GM12801 (cell line): ENCODE measurements at regions not wholly inside any gene's neighbourhood (a gene's known extent, or its start where the extent isn't known, plus 50 kb on each side); places are given as distances from the start of the nearest gene placed in this dataset.

Experiments used
- TF ChIP-seq, protein P1 (sequence below): IDR thresholded peaks from one replicate; pipeline ENCODE4 v1.5.1; 2011; ENCODE audit warnings: control low read depth; ENCODE audit not compliant: insufficient read length; ENCODE audit errors: extremely low read depth

- TF ChIP-seq, protein P1, sequence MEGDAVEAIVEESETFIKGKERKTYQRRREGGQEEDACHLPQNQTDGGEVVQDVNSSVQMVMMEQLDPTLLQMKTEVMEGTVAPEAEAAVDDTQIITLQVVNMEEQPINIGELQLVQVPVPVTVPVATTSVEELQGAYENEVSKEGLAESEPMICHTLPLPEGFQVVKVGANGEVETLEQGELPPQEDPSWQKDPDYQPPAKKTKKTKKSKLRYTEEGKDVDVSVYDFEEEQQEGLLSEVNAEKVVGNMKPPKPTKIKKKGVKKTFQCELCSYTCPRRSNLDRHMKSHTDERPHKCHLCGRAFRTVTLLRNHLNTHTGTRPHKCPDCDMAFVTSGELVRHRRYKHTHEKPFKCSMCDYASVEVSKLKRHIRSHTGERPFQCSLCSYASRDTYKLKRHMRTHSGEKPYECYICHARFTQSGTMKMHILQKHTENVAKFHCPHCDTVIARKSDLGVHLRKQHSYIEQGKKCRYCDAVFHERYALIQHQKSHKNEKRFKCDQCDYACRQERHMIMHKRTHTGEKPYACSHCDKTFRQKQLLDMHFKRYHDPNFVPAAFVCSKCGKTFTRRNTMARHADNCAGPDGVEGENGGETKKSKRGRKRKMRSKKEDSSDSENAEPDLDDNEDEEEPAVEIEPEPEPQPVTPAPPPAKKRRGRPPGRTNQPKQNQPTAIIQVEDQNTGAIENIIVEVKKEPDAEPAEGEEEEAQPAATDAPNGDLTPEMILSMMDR: no peak
Measured at GRCh38 chr4:82232891-82233290, 140.9 kb downstream of the HNRNPD start.

DNA sequence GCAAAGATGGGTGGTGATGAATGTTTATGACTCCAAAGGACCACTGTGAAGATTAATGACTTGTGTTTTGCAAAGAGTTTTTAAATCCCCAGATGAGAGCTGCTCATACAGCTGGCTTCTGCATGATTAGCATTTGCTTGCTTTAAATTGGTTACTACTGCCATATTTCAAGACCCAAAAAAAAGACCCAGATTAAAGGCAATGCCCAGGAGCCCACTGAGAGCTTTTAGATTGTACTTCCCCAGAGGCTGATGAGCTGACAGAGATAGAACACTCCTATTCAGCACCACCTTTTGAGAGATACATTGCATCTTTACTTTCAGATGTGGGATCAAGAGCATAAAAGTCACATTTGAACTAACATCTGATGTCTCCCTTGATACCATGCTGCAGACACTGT is 142.0 kb downstream of the HNRNPD start:
- TF ChIP-seq, protein P1: no peak

DNA sequence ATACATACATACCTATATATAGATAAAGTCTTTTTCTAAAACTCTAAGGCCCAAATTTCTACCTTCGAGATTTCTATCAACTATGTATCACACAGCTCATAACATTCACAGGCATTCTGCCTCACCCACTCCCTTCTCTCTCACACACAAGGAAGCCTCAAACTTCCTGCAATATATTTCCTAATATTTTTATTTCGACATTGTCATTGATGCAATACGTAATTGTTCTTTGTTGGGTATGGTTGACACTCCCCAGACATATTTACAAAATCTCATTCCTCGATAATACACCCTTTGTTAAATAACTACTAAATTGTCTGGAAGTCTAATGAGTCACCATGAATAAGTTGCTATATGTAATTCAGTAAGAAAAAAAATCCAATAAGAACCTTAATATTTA is 143.5 kb downstream of the HNRNPD start:
- TF ChIP-seq, protein P1: no peak

DNA sequence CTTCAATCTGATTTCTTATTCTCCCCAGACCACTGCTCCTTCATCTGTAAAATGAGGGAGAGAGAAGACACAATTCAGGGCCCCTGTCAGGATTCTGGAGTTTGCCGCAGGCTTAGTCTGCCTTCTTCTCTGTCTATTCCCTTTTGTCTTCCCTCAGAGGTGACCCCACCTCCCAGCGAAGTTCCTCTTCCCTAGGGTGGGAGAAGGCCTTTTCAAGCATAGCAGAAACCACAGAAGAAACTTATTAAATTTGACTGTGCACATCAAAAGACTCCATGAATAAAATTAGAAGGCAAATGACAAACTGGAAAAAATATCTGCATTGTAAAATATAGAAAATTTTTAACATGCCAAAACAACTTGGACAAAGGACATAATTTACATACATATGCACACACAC is 148.8 kb downstream of the HNRNPD start:
- TF ChIP-seq, protein P1: no peak

DNA sequence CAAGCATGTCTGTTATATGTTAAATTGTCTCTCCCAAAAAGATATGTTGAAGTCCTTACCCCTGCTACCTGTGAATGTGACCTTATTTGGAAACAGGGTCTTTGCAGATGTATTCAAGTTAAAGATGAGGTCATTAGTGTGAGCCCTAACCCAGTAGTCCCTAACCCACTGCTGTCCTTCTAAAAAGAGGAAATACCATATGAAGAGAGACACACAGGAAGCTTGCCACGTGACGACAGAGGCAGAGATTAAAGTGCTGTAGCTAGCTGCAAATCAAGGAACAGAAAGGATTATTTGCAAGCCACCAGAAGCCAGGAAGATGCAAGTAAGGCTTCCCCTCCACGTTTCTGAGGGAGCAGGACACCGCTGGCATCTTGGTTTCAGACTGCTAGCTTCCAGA is 150.1 kb downstream of the HNRNPD start:
- TF ChIP-seq, protein P1: no peak

GRCh38 chr4:82219346-82219745 is 154.4 kb downstream of the HNRNPD start:
- TF ChIP-seq, protein P1: no peak

DNA sequence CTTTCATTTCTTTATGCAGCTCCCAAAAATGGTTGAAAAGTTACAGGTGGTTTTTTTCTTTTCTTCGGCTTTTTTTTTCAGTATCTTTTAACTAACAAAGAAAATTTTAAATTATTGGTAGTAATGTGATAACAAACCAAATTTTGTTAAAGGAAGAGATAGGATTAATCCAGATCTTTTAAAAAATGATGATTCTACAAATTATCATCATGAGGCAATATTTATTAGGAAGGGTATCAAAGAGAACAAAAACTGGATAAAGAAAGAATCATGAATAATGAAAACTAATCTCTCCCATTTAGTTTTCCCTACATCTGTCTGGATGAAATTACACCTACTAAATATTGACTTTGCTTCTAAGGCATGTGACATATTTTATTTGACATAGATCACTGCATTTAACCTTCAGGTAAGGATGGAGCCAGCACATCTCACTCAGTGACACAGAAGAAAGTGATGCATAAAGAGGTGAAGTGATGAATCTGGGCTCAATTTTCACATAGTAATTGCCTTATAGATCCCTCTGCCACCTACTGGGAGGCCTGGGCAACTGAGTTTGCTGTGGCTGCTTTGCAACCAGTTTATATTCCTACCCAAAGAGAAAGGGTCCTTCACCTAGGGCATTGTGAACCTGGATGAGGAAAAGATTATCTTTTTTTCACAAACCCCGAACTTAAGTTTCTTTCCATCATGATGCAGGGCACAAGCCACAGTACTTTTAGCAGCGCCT is 155.6 kb downstream of the HNRNPD start:
- TF ChIP-seq, protein P1: no peak
